ENCODE measurements at regions not wholly inside any gene's neighbourhood (a gene's known extent, or its start where the extent isn't known, plus 50 kb on each side); places are given as distances from the start of the nearest gene placed in this dataset.
"Not testable (repeated sequence)": the region's sequence is repeated elsewhere in the genome, so short reads cannot be mapped to it uniquely, and the experiment has no call there.

DNA sequence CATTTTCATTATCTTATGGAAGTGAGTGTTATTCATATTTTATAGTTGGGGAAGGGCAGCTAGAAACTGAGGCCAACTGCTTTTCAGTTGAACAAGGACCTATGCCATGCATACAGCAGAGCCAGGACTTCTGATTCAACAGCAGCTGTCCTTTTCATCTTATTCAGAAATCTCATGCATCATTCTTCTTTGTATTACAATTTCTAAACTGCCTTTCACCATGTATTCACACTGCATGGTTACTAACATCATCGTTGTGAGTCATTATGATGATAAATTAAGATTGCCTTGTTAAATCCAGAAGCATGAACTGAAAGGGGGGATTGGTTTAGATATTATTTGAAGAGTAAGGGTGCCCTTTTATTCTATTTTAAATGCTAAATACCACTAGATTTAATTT, 1470.1 kb upstream of the GOT2 start:
- DNase-seq: no peak

DNA sequence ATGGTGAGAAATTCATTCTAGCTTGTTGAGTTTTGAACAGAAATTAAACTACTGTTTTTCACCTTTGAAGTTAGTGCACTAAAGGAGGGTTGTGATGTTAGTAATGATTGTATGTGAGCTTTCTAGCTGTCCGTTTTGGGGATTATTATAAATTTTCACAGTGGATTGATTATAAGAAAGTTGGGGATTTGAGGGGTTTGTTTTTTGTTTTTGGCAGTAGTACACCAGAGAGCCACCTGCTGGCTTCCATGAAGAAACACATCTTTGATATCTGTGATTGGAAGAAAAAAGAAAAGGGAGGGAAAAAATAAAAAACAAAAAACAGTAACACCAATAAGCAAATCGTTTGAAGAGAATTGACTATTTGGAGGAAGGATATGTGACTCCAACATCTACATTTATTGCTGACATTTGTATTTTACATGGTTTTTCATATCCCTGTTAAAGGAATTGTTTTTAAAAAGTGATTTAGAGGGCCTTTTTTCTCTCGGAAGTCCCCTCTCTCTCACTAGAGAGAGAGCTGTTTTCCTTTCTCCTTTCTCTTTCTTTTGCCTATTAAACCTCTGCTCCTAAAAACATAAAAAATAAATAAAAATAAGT, 1469.5 kb upstream of the GOT2 start:
- no peak for DNase-seq

DNA sequence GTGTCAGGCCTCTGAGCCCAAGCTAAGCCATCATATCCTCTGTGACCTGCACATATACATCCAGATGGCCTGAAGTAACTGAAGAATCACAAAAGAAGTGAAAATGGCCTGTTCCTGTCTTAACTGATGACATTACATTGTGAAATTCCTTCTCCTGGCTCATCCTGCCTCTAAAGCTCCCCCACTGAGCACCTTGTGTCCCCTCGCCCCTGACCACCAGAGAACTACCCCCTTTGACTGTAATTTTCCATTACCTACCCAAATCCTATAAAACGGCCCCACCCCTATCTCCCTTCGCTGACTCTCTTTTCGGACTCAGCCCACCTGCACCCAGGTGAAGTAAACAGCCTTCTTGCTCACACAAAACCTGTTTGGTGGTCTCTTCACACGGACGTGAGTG, 1466.6 kb upstream of the GOT2 start:
- DNase-seq: not testable (repeated sequence)

DNA sequence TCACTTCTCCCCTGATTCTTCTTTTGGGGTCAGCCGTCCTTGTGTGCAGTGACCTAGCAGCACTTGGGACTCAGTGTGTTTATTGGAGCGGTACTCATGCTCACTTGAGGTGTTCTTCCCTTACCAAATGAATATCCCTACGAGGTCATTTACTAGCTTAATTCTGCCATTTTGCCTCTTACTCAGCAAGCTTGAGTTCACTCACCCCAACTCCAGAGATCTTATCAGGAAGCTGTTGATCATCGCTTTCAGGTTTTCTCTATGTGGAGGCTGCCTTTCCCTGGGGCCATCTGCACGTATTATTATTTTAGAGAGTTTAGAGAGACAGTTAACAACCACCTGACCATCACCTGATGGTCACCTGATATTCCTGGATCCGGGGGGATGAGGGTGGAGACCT, 1466.0 kb upstream of the GOT2 start:
- DNase-seq: no peak

DNA sequence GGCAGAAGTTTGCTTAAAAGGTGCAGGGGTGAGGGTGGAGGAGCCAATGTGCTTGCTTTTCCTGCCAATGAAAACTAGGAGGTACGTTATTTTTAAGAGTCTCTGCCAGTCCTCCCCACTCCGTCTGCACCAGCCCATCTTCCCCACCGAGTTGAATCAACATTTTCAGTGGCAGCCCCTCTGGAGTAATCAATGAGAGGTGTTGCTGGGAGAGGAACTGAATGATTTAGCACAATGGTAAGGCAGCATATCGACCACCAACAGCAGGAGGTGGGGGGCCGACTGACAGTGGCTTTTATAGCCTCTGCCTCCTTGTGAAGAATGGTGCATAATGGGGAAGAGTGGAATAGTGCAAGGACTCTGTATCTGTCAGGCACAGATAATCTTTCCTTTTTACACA, 1465.0 kb upstream of the GOT2 start:
- DNase-seq: no peak

DNA sequence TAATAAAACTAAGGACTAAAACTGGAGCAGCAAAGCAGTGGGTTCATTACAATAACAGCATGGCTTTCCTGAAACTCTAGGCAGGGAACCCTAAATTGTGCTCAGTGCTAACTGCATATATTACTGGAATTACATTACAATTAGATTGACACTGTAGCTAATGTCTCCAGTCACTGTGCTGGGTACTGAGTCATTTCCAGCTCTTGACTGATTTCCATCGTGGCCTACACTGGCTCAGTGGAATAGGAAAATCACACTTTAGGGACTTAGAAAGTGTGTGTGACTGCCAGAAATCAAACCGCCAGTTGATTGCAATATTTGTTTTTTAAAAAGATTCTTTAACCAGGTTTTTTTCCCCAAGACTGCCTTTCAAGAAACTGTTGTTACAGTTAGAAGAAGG, 1447.4 kb upstream of the GOT2 start:
- no peak for DNase-seq

DNA sequence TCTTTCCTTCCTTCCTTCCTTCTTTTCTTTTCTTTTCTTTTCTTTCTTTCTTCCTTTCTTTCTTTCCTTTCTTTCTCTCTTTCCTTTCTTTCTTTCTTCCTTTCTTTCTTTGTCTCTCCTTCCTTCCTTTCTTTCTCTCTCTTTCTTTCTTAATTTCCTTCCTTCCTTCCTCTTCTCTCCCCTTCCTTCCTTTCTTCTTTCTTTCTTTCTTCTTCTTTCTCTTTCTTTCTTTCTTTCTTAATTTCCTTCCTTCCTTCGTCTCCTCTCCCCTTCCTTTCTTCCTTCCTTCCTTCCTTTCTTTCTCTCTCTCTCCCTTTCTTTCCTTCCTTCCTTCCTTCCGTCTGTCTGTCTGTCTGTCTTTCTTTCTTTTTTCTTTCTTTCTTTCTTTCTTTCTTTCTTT, 1446.5 kb upstream of the GOT2 start:
- DNase-seq: no peak

DNA sequence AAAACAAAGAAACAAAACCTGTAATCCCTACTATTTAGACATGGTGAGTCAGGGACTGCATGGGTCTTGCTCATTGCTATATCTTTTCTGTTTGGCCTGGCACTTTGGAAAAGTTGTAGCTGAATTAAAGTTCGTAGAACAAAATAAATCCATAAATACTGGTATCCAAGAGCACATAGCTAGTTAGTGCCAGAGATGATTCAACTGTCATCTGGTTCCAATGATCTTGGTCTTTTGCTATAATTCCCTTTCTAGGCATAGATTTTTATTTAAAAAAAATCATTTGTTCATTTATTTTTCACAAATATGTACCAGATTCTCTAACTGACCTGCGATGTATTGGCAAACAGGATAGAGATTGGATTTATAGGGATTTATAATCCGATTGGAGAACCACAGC, 1436.1 kb upstream of the GOT2 start:
- DNase-seq: no peak

DNA sequence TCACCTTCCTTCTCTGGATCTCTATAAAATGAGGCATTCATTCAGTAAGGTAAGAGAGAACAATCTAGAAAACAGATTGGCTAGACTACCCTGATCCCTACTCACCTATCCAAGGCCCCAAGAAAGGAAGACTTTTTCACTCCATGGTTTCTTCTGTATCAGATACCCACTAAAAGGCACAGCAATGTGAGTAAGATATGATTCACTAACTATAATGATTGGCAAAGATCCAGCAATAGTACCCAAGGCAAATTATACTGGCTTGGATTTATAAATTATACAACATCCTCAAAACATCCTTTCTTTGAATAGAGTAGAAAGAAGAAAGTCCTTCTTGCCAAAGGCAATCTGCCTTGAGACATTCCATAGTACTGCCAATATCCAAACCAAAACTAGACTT, 1432.0 kb upstream of the GOT2 start:
- no peak for DNase-seq

DNA sequence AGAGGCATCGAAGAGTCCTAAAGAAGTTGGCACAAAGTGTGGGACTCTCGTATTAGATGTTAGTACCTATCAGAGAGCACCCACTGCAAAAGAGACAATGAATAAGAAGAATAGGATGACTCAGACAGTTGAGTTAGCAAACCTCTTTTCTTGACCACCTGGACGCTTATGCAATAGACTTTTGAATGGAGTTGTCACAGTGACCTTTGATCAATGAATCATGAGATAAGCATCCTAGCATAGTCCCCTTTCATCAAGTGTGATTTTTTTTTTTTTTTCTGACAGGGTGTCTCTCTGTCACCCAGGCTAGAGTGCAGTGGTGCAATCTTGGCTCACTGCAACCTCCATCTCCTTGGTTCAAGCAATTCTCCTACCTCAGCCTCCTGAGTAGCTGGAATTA, 1417.9 kb upstream of the GOT2 start:
- DNase-seq: no peak

DNA sequence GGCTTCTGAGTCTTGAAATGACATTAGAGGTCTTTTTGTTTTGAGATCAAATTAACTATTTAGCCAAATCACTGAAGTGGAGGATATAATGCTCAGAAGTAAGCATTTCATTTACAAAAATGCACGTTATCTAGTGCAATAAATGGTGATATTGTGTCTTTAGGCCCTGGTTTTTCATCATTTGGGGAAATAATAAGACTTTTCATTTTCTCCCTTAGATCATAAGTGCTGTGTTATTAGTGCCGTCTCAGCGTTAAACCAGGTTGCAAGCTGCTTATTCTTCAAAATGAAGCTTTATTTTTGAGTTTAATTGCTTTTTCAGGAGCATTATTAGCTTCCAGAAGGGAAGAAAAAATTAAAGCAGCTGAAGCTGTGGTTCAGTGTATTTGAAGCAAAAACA, 1416.8 kb upstream of the GOT2 start:
- no peak for DNase-seq

DNA sequence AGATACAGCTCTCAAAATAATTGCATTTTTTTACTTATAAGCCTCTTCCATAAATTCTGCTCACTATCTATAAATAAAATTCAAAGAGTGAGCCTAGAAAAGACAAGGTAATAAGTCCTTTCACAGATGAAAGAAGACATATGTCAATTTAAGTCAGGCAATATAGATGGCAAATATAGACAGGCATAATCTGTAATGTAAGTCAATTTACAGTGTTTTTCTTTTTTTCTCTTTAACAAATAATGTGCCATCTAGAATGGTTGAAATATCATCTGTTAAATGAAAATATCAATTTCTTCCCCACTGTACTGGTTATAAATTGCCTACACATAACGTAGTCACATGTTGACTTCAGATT, 1409.2 kb upstream of the GOT2 start:
- DNase-seq: no peak

DNA sequence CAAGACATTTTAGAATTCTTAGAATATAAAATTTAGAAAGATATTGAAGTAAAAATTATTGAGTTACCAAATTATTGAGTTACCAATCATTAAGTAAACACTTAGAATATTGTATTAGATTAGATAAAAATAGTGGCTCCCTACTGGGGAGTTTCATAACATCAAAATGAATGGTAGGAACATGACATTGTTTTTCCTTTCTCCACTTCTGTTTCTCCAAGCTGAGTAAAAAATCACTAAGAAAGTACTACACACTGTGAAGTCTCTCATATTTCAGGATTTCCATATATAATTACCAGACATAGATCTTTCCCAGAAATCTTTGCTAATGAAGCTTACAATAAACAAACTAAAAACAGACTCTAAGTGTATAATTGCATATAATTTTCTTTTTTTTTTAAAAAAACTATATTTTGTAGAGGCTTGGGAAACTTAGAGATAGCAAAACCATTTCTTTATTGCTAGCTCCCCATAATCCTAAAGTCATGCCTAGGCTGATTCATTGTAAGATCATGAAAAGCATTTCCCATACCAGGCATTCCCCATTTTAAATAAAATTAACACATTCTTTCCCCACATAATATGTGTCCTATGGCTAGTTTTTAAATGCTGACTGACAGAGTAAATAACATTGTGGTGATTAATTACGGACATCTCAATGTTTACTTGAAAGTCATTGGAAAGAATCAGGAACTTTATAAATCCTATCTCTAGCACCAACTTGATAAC, 1408.7 kb upstream of the GOT2 start:
- no peak for DNase-seq

DNA sequence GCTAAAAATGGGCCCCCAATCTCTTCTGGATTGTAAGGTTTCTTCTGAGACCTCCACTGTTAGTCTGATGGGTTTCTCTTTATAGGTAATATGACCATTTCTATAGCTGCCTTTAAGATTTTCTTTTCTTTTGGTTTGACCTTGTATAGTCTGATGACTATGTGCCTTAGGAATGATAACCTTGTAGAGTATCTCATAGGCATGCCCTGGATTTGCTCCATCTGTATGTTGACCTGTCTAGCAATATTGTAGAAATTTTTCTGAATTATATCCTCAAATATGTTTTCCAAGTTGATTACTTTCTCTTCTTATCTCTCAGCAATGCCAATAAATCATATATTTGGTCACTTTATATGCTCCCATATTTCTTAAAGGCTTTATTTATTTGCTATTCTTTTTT, 1403.8 kb upstream of the GOT2 start:
- no peak for DNase-seq

DNA sequence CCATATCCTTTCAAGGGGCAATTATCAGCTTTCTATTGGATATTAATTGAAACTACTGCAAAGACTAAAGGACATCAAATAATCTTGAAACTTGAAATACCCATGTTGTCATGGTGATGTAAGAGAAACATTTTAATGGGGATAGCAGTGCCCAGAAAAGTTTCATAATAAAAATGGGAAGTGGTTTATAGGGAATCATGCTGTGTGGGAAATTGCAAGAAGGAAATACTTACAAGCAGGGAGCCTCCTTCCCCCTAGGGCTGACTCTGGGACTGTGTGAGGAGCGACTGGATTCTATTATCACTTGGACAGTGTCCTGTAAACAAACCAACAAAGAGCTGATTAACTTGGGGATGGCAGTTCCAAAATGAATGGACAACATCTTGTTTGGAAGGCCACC, 1393.1 kb upstream of the GOT2 start:
- DNase-seq: no peak

DNA sequence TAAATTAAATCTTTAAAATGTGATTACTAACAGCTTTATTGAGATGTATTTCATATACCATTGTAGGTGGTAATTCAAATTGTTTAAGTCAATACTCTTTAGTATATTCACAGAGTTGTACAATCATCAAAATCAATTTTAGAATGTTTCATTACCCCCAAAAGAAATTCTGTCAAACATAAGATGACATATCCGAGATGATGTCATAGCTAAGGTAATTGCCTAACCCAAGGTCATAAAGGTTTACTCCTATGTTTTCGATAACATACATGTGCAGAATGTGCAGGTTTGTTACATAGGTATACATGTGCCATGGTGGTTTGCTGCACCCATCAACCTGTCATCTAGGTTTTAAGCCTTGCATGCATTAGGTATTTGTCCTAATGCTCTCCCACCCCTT, 1392.0 kb upstream of the GOT2 start:
- not testable (repeated sequence) for DNase-seq

DNA sequence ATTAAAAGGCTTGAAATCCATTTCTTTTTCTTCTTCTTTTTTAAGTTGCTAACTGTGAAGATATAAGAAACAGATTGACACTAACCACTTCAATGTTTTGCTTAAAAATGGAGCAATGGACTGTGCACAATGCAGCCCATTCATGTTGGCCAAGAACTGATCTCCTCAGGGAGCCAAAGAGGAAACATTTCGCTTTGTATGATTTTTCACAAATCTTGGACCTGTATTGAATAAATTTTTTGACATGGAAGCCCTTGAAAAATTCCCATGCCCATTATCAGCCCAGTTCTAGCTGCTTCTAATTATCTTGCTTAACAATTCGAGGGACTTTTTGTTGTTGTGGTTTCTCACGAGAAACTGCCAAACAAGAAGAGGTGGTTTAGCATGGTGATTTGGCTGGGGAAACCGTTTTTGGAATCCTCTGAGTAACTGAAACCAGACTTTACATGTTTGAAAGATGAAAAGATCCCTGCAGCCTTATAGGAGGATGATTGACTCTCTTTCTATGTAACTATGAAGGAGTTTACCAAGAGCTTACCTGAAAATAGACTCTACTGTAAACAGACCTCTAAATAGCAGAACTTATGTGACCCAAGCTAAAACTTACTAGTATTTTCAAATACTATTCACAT, 1389.4 kb upstream of the GOT2 start:
- DNase-seq: no peak

DNA sequence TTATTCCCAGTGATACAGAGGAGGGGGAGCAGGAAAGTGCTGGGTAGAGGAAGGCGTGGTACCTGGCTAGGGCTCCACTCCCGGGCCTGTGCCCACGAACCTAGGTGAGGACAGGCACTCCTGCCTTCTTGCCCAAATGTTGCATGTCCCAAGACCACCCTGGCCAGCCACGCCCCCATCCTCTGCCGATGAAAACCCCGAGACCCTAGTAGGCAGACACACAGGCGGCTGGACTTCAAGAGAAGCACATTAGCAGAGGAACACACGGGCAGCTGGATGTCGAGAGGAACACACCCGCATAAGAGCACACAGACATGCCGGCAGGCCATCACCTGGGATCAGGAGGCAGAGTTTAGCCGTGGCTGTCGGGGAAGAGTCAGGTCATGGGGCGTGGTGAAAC, 1386.5 kb upstream of the GOT2 start:
- DNase-seq: no peak

DNA sequence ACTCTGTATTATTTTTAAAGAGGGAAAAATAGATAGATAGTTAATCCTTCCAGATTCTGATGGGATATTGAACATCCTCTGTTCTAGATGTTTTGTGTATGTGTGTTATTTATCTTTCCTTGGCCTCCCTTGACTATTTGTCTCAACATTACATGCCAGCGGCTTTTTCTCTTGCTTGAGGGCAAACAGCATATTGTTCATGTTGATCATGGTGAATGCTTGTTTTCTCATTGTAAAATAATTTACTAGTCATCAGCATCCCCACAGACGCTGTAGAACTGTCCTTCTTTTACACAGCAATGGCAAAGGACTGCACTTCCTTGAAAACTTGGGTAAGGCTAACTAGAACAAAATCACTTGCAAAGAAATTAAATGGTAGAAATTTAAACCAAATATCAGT, 1376.4 kb upstream of the GOT2 start:
- no peak for DNase-seq

DNA sequence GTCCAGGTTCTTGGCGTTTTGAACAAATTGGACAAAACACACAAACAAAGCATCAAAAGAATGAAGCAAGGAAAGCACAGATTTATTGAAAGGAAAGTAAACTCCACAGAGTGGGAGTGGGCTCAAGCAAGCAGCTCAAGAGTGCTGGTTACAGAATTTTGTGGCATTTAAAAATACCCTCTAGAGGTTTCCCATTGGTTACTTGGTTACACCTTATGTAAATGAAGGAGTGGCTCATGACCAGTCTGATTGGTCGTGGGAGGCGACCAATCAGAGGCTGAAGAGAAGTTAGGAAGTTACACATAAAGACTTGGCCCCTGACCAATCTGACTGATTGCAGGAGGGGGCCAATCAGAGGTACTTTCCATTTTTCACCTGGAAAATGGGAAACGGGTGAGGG, 1373.8 kb upstream of the GOT2 start:
- no peak for DNase-seq

DNA sequence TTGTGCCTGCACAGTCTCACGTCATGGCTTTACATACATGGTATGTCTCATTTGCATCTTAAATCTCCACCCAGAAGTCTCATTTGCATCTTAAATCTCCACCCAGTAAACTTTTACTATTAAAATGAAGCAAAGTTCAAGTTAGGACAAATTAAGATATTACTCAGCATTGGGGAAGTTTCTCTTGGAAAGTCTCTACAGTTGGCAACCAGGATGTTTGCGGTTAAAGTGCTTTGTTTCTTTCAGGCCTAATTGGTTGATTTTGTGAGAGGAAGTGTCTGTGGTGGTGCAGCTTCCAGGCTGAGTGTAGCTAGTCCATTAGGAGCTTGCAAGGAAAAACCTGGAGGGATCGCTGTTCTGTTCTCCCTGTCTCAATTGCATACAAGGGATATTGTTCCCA, 1373.3 kb upstream of the GOT2 start:
- DNase-seq: no peak

DNA sequence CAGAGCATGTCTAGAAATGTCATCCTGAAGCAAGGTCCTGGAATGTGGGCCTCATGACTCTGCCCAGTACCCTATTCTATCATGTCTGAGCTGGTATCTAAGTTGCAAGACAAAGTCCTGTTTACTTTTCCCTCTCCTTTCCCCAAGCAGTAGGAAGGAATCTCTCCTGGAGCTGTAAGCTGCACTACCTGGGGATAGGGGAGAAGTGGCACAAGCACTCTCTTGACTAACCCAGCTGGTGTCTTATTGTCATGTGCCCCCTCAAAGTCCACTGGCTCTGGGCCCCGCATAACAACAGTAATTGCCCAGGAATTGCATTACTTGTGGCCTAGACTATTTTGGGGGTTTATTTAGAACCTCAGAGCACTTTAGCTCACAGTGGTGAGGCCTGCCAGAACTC, 1366.3 kb upstream of the GOT2 start:
- DNase-seq: no peak

DNA sequence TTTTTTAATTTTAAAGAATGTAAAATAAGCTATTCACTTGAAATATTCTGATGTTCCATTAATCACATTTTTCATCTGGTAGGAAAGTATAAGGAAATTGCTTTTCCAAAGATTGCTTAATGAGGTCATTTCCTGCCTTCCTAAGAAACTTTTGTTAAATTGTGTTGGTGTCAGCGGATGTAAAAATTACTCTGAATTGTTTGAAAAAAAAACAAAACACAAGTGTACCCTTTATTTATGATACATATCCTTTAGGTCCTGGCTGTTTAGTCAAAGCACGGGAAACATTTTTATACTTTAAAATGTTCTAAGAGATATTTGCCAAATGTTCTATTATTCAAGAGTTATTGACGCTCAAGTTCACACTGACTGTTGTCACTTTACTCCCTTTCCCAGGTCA, 1357.4 kb upstream of the GOT2 start:
- no peak for DNase-seq

DNA sequence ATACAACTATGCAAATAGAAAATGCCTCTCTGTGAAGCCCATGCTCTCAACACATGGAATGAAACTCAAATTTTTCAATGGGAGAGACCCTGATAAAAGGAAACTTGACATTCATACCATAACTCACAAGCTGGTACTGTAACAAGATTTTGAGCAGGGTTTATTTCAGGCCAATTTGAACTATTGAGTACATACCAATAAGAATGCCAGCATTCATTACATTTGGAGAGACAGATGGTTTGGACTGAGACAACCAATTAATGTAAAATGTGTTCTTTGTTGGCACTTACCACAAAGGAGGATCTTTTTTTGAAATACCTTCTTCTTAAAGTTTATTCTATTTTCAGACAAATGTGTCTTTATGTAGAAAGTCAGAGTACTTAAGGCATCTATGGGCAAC, 1357.0 kb upstream of the GOT2 start:
- no peak for DNase-seq

DNA sequence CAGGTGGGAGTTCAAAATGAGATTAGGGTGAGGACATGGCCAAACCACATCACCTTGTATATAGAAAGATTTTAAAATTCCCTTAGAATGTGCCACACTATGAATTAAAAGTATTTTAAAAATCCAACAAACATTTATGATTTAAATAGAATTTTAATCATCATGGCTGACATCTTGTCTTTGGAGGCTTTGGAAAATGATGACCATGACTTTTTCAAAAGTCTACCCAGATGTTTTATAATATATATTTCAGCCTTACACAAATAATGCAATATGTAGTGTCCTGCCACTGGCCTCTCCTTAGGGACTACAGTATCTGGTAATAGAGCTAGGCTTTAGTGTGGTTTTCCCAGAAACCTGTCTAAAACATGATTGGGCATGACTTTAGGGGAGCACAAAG, 1353.4 kb upstream of the GOT2 start:
- no peak for DNase-seq
